NB4 (cell line): ENCODE measurements at regions not wholly inside any gene's neighbourhood (a gene's known extent, or its start where the extent isn't known, plus 50 kb on each side); places are given as distances from the start of the nearest gene placed in this dataset.

Experiments used
- DNase-seq: peaks from one replicate; pipeline ENCODE4 v3.0.0; 2010; ENCODE audit warnings: low read depth
- H3K4me3 ChIP-seq: one replicate; pipeline ENCODE4 v1.5.1; 2011; ENCODE audit warnings: mild to moderate bottlenecking, low read depth, low read length, moderate library complexity
- CTCF ChIP-seq: IDR thresholded peaks from one replicate; pipeline ENCODE4 v1.5.1; 2012; ENCODE audit warnings: low read depth, low read length
- MYC ChIP-seq: IDR thresholded peaks from 2 replicates; pipeline ENCODE4 v1.6.1; 2011; ENCODE audit warnings: low read depth, low read length
- POLR2A ChIP-seq: IDR thresholded peaks from 2 replicates; pipeline ENCODE4 v1.6.1; 2011; ENCODE audit warnings: mild to moderate bottlenecking; ENCODE audit not compliant: insufficient read length; ENCODE audit errors: extremely low read depth
- TF ChIP-seq, protein P1 (sequence below): IDR thresholded peaks from 2 replicates; pipeline ENCODE4 v1.6.1; 2011; ENCODE audit warnings: low read depth, low read length

DNA sequence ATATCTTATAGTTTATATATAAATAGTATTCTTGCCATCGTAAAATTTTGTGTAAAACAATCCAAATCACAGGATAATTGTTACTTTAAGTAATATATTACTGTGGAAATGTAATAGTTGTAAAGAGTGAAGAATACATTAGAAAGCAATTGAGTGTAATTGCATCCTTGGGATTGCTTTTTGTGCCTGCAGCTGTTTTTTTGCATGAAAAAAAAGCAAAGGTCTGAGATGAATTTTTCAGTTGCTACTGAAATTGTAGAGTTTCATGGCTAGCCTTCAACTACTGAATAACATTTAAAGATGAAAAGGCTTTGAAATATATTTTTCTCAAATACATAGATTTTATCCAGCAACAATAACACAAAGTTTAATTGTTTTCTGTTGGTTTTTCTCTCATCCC, 232.0 kb upstream of the FAM174A start:
- TF ChIP-seq CTCF (no peak), POLR2A (no peak), MYC (no peak)
- TF ChIP-seq, protein P1, sequence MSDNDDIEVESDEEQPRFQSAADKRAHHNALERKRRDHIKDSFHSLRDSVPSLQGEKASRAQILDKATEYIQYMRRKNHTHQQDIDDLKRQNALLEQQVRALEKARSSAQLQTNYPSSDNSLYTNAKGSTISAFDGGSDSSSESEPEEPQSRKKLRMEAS, result no peak
- no peak for DNase-seq
- H3K4me3 ChIP-seq, result no peak overlapping the region

DNA sequence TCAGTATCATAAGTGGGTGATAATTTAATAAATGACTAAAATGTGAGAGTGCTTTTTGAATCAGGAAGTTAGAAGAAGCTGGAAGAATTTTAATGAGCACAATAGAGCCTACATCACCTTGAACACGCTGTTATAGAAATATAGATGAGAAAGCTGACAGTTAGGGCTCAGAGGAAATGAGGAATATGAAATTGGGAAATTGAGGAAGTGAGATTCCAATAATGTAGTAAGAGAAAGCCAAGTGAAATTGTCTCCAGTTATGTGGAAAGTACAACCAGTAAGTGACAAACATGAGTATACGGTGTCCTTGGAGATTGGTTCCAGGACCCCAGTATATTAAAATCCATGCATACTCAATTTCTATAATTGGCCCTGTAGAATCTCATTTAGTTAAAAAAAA, 235.9 kb upstream of the FAM174A start:
- no peak for DNase-seq

GRCh38 chr5:100276071-100276470, 259.1 kb upstream of the FAM174A start:
- DNase-seq, result no peak
- no peak overlapping the region for H3K4me3 ChIP-seq
- no peak for TF ChIP-seq CTCF

More for the DNA sequence above, 235.9 kb upstream of the FAM174A start:
- TF ChIP-seq CTCF, result no peak
- TF ChIP-seq, protein P1, result no peak
- TF ChIP-seq POLR2A, result no peak
- TF ChIP-seq MYC, result no peak
- no peak overlapping the region for H3K4me3 ChIP-seq

DNA sequence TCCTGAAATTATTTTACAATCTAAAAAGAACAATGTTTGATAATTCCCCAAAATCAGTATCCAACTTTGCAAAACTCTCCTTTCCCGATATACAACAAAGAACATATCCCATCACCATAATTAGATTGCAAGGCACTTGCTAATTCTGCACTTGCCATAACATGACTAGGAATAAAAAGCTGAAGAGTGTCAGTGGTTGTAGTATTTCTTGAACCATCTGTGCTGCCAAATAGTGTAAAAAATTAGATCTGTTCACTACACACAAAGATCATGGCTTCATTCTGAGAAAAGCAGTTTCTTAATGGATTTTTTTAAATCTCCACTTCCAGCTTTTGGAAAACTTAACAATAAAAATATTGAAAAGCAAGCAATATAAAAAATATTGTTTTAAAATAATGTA, 259.5 kb upstream of the FAM174A start:
- no peak overlapping the region for H3K4me3 ChIP-seq
- no peak for DNase-seq
- TF ChIP-seq, protein P1, result no peak
- TF ChIP-seq MYC (no peak), CTCF (no peak), POLR2A (no peak)

- DNase-seq, result no peak
- no peak for TF ChIP-seq MYC
- TF ChIP-seq POLR2A, result no peak
- TF ChIP-seq, protein P1, result no peak
- no peak for TF ChIP-seq CTCF
- no peak overlapping the region for H3K4me3 ChIP-seq
Observed at GRCh38 chr5:100273846-100274580, 261.2 kb upstream of the FAM174A start.
